ENCODE measurements at regions not wholly inside any gene's neighbourhood (a gene's known extent, or its start where the extent isn't known, plus 50 kb on each side); places are given as distances from the start of the nearest gene placed in this dataset.

- no peaks in the 10 kb centered on the region for H3K36me3 Mint-ChIP-seq (ENCODE audit: low read depth)
- H3K4me3 Mint-ChIP-seq, result no peak overlapping the region
- no peak overlapping the region for H3K27ac Mint-ChIP-seq
- H3K27me3 Mint-ChIP-seq (ENCODE audit: low read depth), result no peaks in the 10 kb centered on the region
- no peak for TF ChIP-seq CTCF (IDR thresholded peaks at IDR 0.05; ENCODE audit: unreplicated experiment in 3 of 3)
- peaks cover 12% of the 10 kb centered on the region for H3K4me1 Mint-ChIP-seq
- H3K9me3 Mint-ChIP-seq, result peaks cover 2% of the 10 kb centered on the region
These were observed 434.0 kb upstream of the BTBD3 start for GRCh38 chr20:11483697-11484096.

DNA sequence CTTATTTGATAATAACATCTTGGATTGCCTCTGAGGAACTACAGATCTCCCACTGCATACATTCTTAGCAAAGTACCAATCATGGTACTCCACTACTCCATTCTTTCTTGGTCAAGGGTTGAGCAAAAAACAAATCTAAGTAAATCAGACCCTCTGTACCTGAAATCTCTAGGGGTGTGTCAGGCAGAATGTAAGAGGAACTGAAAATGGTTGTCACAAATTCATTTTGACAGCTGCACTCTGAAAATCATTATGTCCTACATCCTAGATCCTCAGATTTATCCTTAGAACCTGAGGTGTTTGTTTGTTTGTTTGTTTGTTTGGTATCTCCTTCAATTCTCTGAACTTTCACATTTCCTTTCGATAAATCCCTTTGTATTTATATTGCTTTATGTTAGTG, 433.2 kb upstream of the BTBD3 start:
- Mint-ChIP-seq H3K27ac (no peak overlapping the region), H3K9me3 (no peaks in the 10 kb centered on the region), H3K4me3 (no peak overlapping the region), H3K27me3 (ENCODE audit: low read depth) (no peaks in the 10 kb centered on the region), H3K36me3 (ENCODE audit: low read depth) (no peaks in the 10 kb centered on the region), H3K4me1 (peaks cover 19% of the 10 kb centered on the region)
- no peak for TF ChIP-seq CTCF (IDR thresholded peaks at IDR 0.05; ENCODE audit: unreplicated experiment in 3 of 3)

DNA sequence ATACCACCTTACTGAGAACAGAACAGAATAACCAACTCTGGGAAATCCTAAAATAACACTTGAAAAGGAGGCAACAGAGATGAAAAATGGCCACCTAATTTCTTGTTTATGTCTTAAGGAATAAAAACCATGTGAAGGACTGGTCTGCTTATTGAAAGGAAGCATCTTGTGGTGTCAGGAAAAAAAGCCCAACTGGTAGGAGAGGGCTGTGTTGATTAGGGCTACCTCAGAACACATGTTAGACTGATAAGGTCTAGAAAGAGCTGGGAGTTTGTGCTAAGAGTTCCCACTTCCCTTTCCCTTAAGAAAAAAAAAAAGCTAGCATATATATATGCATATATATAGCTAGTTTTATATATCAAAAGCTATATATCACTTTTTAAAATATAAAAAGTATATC, 425.3 kb upstream of the BTBD3 start:
- peaks cover 26% of the 10 kb centered on the region for H3K4me1 Mint-ChIP-seq
- H3K27me3 Mint-ChIP-seq (ENCODE audit: low read depth), result peaks cover 4% of the 10 kb centered on the region
- no peak overlapping the region for H3K4me3 Mint-ChIP-seq
- TF ChIP-seq CTCF (IDR thresholded peaks at IDR 0.05; ENCODE audit: unreplicated experiment in 3 of 3), result no peak
- no peaks in the 10 kb centered on the region for H3K36me3 Mint-ChIP-seq (ENCODE audit: low read depth)
- H3K9me3 Mint-ChIP-seq, result no peaks in the 10 kb centered on the region
- no peak overlapping the region for H3K27ac Mint-ChIP-seq

DNA sequence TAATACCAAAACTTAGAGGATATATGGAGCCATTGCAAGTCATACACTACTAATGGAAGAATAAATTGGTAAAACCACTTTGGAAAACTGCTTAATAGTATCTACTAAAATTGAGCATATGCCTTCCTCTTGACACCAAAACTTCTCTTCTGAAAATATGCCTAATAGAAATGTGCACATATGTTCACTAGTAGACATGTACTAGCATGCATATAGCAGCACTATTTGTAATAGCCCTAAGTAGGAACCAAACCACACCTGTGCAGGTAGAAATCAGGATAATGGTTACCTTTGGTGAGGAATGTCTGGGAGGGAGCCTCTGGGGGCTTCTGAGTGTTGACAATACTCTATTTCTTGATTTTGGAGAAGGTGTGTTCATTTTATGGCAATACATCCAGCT, 424.8 kb upstream of the BTBD3 start:
- no peaks in the 10 kb centered on the region for H3K9me3 Mint-ChIP-seq

DNA sequence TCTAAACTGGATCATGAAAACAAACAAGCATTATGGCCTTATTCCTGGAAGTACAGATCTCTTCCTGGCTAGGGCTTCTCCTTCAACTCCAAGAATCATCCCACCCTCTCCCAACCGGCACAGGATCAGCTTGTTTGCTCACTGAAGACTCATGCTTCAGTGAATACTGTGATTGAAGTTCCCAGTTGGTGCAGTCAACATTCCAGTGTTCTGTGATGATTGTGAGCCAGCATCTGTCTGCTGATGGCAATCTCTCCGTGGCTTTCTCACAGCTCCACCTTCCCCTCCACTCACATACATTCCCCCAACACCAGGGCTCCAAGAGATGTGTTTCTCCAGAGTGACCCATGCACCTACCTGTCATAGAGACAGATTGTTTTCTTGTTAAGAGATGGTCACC, 421.3 kb upstream of the BTBD3 start:
- peak overlapping the region in 1 of 3 experiments; percentile 23 for H3K27ac Mint-ChIP-seq
- H3K9me3 Mint-ChIP-seq, result no peaks in the 10 kb centered on the region
- no peak for TF ChIP-seq CTCF (IDR thresholded peaks at IDR 0.05; ENCODE audit: unreplicated experiment in 3 of 3)
- peaks cover 4% of the 10 kb centered on the region for H3K27me3 Mint-ChIP-seq (ENCODE audit: low read depth)
- H3K4me1 Mint-ChIP-seq, result peaks cover 11% of the 10 kb centered on the region
- no peak overlapping the region for H3K4me3 Mint-ChIP-seq
- no peaks in the 10 kb centered on the region for H3K36me3 Mint-ChIP-seq (ENCODE audit: low read depth)

More for the DNA sequence above, 424.8 kb upstream of the BTBD3 start:
- no peak for TF ChIP-seq CTCF (IDR thresholded peaks at IDR 0.05; ENCODE audit: unreplicated experiment in 3 of 3)
- Mint-ChIP-seq H3K4me3 (no peak overlapping the region), H3K27ac (no peak overlapping the region), H3K27me3 (ENCODE audit: low read depth) (peaks cover 4% of the 10 kb centered on the region), H3K36me3 (ENCODE audit: low read depth) (no peaks in the 10 kb centered on the region), H3K4me1 (peaks cover 22% of the 10 kb centered on the region)

GRCh38 chr20:11497545-11497944, 420.1 kb upstream of the BTBD3 start:
- no peak for TF ChIP-seq CTCF (IDR thresholded peaks at IDR 0.05; ENCODE audit: unreplicated experiment in 3 of 3)
- Mint-ChIP-seq H3K9me3 (no peaks in the 10 kb centered on the region), H3K27me3 (ENCODE audit: low read depth) (peaks cover 4% of the 10 kb centered on the region), H3K4me3 (no peak overlapping the region), H3K36me3 (ENCODE audit: low read depth) (no peaks in the 10 kb centered on the region), H3K27ac (no peak overlapping the region), H3K4me1 (peaks cover 16% of the 10 kb centered on the region)

Data from nephron (organoid).